CD4-positive, alpha-beta T cell treated with Interferon alpha-2 for 1 hour (primary cell): ENCODE measurements at regions not wholly inside any gene's neighbourhood (a gene's known extent, or its start where the extent isn't known, plus 50 kb on each side); places are given as distances from the start of the nearest gene placed in this dataset.
"Not testable (repeated sequence)": the region's sequence is repeated elsewhere in the genome, so short reads cannot be mapped to it uniquely, and the experiment has no call there.

ENCODE experiments used
- DNase-seq, 2 donors: peaks; one replicate each; pipeline ENCODE4 v3.0.0-alpha.2; 2020 to 2022

DNA sequence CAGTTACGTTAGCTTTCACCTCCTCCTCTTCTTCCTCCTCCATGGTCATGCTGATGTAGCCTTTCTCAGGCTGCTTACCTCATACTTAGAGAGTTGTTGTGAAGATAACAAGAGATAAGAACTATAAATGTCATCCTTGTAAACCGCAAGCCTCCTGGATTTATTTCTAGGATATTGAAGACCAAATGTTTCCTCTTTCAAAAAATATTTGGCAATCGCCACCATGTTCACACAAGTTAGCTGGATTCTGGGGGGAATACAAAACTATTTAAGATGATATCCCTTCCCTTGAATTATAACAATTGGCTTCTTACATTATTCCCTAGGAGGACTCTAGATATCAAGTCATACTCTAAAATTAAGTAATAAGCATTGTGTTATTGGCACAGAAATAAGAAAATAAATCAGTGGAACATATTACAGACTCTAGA, 99.8 kb upstream of the PLEKHG1 start:
- DNase-seq, result no peak

DNA sequence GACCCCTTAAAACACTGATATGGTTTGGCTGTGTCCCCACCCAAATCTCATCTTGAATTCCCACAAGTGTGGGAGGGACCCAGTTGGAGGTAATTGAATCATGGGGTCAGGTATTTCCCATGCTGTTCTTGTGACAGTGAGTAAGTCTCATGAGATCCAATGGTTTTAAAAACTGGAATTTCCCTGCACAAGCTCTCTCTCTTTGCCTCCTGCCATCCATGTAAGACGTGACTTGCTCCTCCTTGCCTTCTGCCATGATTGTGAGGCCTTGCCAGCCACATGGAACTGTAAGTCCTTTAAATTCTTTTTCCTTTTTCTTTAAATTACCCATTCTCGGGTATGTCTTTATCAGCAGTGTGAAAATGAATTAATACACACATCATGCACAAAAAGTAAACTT, 99.1 kb upstream of the PLEKHG1 start:
- DNase-seq, result not testable (repeated sequence)

DNA sequence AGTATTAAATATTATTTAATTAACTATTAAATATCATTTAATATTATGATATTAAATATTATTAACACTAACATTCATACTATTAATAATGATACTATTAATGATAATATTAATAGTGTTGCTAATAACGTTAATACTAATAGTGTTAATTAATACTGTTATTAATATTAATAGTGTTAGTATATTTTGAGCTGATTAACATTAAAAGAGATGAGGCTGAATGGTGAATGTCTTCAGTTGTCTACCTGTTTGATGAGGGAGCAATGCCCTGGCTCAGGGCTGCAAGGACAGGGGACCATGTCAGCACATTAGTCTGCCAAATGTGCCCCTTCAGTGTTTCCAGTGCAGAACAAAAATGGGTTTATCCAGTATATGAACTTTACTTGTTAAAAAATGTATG, 96.6 kb upstream of the PLEKHG1 start:
- DNase-seq, result no peak

- no peak for DNase-seq
Observed at GRCh38 chr6:150503586-150504339, 95.9 kb upstream of the PLEKHG1 start.

GRCh38 chr6:150507361-150507760, 92.3 kb upstream of the PLEKHG1 start:
- DNase-seq, result not testable (repeated sequence)

DNA sequence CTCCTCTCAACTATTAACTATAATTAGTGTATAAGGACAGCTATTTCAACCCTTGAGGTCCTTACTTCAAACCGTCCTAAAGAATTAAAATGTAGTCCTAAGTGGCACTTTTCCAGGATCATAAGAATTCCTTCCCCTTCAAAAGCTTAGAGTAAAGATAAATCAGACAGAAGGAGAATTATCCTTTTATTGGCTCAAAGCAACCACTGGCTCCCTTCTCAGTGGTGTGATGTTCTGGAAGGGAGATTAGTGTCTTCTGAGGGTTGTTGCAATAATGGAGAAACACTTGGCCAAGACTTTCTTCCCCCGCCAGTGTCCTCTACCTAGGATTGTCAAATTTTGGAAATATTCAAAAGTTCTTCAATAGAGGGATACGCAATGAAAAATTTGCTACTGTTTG, 89.1 kb upstream of the PLEKHG1 start:
- DNase-seq, result no peak

DNA sequence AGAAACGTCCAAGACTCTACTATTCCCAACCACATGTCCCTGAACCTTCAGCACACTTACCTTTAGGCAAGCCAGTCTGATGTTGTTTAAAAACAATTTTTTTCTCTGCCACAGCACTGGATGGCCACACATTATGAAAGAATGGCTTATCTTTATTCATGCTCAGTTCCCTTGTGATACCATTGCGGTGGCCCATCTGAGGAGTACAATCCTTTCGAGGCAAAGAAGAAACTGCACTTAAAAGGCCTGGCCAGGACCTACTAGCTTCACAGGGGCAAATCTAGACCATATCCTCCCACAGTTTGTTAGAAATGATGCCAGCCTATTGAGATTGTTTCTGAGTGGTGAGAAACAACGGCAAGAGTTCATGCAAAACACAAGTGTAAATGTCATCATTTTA, 88.4 kb upstream of the PLEKHG1 start:
- DNase-seq, result no peak

GRCh38 chr6:150514806-150515380, 84.8 kb upstream of the PLEKHG1 start:
- DNase-seq, result no peak

DNA sequence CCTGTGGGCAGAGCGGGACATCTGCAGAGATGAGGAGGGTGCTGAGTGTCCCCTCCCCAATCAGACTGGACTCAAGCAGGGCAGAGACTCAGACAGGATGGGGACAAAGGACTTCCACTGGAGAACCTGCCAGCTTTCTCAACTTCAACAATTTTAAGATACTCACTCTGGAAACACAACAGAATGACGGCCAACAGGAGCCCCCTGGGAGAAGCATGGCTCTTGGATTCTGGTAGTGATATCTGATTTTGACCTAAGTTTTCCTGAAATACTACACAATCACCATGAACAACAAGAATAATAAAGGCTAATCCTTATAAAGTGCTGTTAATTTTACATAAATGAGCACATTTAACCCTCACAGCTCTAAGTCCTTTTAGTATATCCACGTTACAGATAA, 83.5 kb upstream of the PLEKHG1 start:
- no peak for DNase-seq

DNA sequence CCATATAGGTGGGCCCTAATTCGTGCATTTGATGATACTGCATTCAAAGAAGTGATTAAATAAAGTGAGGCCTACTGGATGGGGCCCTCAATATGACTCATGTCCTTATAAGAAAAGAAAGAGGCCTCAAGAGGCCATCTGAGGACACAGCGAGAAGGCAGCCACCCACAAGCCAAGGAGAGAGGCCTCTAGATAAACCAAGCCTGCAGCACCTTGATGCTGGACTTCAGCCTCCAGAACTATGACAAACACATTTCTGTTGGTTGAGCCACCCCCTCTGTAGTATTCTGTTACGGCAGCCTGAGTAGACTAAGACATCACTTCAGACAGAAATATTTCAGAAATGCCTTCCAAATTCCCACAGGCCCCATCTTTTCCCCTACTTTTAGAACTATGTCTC, 82.5 kb upstream of the PLEKHG1 start:
- DNase-seq, result no peak

DNA sequence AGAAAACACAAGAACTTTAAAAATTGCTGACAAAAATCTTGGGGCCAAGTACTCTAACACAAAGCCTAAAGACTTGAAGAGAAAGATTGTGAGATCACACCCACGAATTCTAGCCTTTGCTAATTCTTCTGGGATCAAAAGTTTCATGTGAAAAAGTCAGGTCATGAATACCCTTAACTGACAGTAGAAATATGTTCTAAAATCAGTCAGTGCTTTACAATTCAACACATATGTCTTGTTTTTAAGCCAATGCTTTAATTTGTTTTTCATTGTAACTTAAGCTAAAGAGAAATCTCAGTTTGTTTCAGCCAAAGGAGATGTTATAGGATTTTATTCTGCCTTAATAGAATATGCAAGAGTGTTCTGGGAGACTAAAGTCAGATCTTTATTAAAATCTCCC, 78.2 kb upstream of the PLEKHG1 start:
- DNase-seq, result no peak

GRCh38 chr6:150523216-150523615, 76.5 kb upstream of the PLEKHG1 start:
- DNase-seq, result not testable (repeated sequence)

DNA sequence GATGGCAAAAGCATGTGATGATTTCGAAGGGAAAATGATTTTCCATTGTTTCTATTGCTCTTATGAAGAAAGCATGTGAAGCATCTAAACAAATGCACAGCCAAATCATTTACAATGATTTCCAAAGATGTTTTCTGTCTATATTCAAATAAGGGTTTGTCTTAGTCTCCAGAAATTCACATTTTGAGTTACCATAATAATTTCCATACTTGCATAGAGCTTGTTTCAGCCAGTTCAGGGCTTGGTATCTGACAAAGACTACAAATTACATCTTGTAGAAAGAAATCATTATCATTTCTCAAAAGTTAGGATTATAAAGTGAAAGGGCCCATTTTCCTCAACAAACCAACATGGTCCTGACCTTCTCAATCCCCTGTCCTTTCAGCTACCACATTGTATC, 74.4 kb upstream of the PLEKHG1 start:
- DNase-seq, result no peak

DNA sequence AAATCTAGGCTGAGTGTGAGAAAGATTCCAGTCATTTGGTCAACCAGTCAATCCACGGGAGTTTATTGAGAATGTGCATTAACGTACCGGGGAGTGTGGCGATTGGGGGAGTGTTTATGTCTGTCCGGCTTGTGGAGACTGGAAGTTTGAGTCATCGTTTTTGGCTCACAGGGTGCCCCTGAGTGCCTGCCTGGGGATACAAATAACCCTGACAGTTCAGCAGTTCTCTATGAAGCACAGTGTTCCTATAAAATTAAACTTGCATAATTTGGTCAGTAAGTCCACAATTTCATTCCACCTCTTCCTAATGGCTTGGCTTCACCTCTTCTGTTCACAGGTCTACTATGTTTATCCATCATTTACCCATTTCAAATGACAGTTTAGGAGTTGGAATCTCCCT, 72.6 kb upstream of the PLEKHG1 start:
- no peak for DNase-seq

DNA sequence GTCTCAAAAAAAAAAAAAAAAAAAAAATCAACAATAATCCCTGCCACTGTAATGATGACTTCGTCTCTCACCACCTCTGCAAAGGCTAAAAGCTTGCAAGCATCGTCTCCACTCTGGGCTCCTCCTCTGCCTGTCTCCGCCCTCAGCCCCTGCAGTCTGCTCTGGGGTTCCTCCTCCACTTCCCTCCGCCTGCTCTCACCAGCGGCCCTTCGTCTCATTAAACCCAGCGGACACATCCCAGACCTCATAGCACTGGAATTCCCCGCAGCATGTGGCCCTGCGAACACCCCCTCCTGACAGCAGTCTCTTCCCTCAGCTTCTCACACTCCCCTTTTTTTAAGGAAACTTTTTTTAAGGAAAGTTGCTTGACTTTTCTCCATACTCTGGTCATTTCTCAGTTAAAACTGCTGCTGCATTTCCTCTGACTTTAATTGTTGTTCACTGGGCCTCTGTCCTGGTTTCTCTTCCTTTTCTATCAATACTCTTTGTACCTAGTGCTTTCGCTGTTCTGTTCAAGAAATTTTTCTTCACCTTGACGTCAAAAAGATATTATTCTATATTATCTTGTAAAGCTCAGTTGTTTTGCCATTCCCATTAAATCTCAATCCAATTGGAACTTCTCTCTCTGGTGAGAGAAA, 70.9 kb upstream of the PLEKHG1 start:
- DNase-seq, result no peak

- DNase-seq, result no peak
Observed at GRCh38 chr6:150529646-150530045, 70.0 kb upstream of the PLEKHG1 start.

- DNase-seq, result no peak
Observed at GRCh38 chr6:150531957-150532356, 67.7 kb upstream of the PLEKHG1 start.

DNA sequence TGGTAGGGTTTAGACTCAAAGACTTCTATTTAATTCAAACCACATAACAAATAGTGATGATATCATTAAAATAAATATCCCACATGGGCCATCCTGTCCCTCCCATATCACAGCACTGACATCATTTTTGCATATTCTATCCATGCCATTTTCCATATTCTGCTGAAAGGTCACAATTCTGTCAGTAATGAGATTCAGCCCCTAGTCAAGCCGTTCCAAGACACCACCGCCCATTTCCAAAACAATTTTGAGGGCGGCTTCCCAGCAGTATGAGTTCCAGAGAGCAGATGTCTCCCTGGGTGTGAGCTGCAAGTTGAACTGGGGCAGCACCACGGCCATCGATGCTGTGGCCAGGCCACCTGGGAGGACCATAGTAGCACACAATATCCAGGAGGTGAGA, 65.1 kb upstream of the PLEKHG1 start:
- DNase-seq, result no peak

DNA sequence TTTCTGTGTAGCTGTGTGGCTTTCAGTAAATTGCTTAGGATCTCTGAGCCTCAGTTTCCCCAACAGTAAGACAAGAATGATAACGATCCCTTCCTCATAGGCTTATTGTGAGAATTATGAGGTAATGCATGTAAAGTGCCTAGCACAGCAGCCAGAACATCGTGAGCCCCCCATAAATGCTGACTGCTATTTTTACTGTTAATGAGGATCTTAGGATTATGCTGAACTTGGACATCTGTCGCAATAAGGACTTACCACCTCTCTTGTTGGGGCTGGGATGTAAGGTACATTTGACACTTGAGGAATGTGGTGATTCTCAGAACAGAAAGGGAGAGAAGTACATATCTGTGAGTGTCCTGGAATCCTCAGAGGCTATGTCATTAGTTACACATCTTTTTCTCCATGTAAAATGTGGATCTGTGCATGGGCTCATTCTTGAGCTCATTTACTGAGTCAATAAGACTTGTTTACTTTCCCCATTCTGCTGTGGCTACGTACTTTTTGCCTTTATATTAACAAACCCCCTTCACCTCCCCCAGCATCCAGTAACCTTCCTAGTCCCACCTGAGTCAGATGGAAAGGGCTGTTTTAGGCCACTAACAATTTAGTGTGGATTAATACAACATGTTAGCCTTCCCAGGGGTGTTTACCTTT, 64.4 kb upstream of the PLEKHG1 start:
- DNase-seq, result no peak

GRCh38 chr6:150535818-150536220, 63.9 kb upstream of the PLEKHG1 start:
- no peak for DNase-seq

- DNase-seq, result no peak
Observed at GRCh38 chr6:150536835-150537234, 62.9 kb upstream of the PLEKHG1 start.

DNA sequence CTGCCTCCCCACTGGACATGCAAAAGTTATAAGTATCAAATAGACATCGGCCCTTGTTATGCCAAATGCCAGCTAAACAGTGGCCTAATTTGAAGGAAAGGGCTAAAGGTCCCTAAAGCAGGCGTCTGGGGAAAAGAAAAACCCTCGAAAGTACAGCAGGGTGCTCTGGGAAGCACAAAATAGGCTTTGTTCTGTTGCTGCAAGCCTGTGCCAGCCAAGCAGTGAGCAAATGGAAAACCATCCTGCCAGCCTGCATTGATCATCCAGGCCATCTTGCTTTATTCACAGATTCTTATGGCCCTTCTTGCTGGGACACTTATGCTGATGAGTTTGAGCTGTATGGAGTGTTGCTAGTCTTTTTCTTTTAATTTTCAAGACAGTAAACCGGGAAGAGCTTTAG, 62.2 kb upstream of the PLEKHG1 start:
- no peak for DNase-seq

- DNase-seq, result no peak
Observed at GRCh38 chr6:150537893-150538292, 61.8 kb upstream of the PLEKHG1 start.

DNA sequence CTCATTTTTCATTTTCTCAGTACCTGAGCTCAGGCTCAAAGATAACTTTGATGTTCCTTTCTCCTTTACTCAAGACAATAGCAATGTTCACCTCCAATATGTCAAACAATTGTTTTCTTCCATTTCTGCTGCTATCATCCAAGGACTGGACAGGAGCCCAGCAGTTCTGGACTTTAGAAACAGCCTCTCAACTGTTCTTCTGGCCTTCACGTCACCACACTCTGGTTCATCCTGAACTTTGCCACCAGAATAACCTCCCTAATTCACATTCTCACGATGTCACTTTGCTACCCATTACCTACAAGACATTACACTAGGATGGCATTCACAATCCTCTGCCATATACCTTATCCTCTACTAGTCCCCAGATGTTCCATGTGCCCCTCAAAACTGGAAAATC, 60.6 kb upstream of the PLEKHG1 start:
- DNase-seq, result no peak
